ENCODE measurements at regions not wholly inside any gene's neighbourhood (a gene's known extent, or its start where the extent isn't known, plus 50 kb on each side); places are given as distances from the start of the nearest gene placed in this dataset.

GRCh38 chr13:80196756-80197155 is 144.2 kb downstream of the SPRY2 start:
- 76 to 88% (median 81%) methylated on average over 2 of the region's 2 CpGs for WGBS, 4 donors
- no peak for TF ChIP-seq POLR2A (IDR thresholded peaks at IDR 0.05)

GRCh38 chr13:80195649-80196048 is 145.3 kb downstream of the SPRY2 start:
- Histone ChIP-seq H3K27me3 (no peaks in the 10 kb centered on the region), H3K27ac (no peak overlapping the region), H3K4me1 (peaks cover 0 to 10% (median 0%) of the 10 kb centered on the region in 12 donors), H3K4me3 (no peak overlapping the region), H3K9me3 (no peaks in the 10 kb centered on the region), H3K36me3 (no peaks in the 10 kb centered on the region)
- intact Hi-C loops (cut with DNase I), result no loop called here
- no peak for ATAC-seq
- 77 to 87% (median 85%) methylated on average over 2 of the region's 2 CpGs for WGBS, 4 donors
- TF ChIP-seq POLR2A (IDR thresholded peaks at IDR 0.05), result no peak
- no peak for TF ChIP-seq CTCF (IDR thresholded peaks at IDR 0.05)
- DNase-seq, result no peak

More at GRCh38 chr13:80196756-80197155, 144.2 kb downstream of the SPRY2 start:
- H3K27me3 ChIP-seq, result no peaks in the 10 kb centered on the region
- no peak overlapping the region for H3K4me3 ChIP-seq
- intact Hi-C loops (cut with DNase I), result no loop called here
- DNase-seq, result no peak
- peaks cover 0 to 10% (median 0%) of the 10 kb centered on the region in 12 donors for H3K4me1 ChIP-seq
- no peaks in the 10 kb centered on the region for H3K36me3 ChIP-seq
- no peak overlapping the region for H3K27ac ChIP-seq
- no peaks in the 10 kb centered on the region for H3K9me3 ChIP-seq
- ATAC-seq, result no peak

- intact Hi-C loops (cut with DNase I), result no loop called here
- TF ChIP-seq POLR2A (IDR thresholded peaks at IDR 0.05) (no peak), CTCF (IDR thresholded peaks at IDR 0.05) (no peak)
- 91 to 97% (median 93%) methylated on average over 11 of the region's 11 CpGs for WGBS, 4 donors
- Histone ChIP-seq H3K9me3 (no peaks in the 10 kb centered on the region), H3K36me3 (no peaks in the 10 kb centered on the region), H3K27ac (no peak overlapping the region), H3K4me1 (peaks cover 0 to 6% (median 0%) of the 10 kb centered on the region in 12 donors), H3K27me3 (no peaks in the 10 kb centered on the region), H3K4me3 (no peak overlapping the region)
- ATAC-seq, result no peak
- no peak for DNase-seq
Observed at GRCh38 chr13:80189889-80190597, 150.9 kb downstream of the SPRY2 start.

- ATAC-seq, result no peak
Observed at GRCh38 chr13:80180740-80181355, 160.1 kb downstream of the SPRY2 start.

More at GRCh38 chr13:80180740-80181355, 160.1 kb downstream of the SPRY2 start:
- DNase-seq, result no peak
- 68 to 76% (median 73%) methylated on average over 8 of the region's 8 CpGs for WGBS, 4 donors
- intact Hi-C loops (cut with DNase I), result no loop called here
- H3K9me3 ChIP-seq, result no peaks in the 10 kb centered on the region
- no peak overlapping the region for H3K27ac ChIP-seq
- no peak overlapping the region for H3K4me3 ChIP-seq
- H3K36me3 ChIP-seq, result no peaks in the 10 kb centered on the region
- TF ChIP-seq CTCF (IDR thresholded peaks at IDR 0.05) (no peak), POLR2A (IDR thresholded peaks at IDR 0.05) (no peak)
- H3K4me1 ChIP-seq, result peaks cover 0 to 4% (median 0%) of the 10 kb centered on the region in 12 donors
- no peaks in the 10 kb centered on the region for H3K27me3 ChIP-seq

All from heart left ventricle (tissue), 16 donors.